Activated CD8-positive, alpha-beta memory T cell treated with anti-CD3 and anti-CD28 coated beads, Interleukin-2, amount 50 U/mL, for 1 hour (primary cell): ENCODE measurements at regions not wholly inside any gene's neighbourhood (a gene's known extent, or its start where the extent isn't known, plus 50 kb on each side); places are given as distances from the start of the nearest gene placed in this dataset.

Experiments used
- DNase-seq: peaks from one replicate; pipeline ENCODE4 v3.0.0-alpha.2; 2020; ENCODE audit errors: extremely low read depth

DNA sequence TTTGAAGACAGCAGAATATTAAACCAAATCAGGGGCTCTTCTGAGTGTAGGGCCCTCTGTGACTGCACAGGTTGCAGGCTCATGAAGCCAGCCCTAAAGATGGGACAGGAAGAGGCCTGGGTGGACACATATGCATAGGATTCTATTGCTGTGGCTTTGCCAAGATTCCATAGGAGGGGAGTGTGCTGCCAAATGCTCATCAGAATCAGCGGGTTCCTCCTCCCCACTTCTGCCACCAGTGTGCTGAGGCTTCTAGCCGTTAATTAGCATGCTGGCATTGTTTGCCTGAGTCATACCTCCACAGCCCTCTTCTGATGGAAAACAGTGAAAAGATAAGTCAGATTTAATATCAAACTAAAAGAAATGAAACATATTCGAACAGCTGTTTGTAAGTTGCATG, 103.9 kb upstream of the TMEFF2 start:
- DNase-seq, result no peak

- DNase-seq, result no peak
Measured at GRCh38 chr2:192292478-192292877, 97.7 kb upstream of the TMEFF2 start.

GRCh38 chr2:192288295-192288694, 93.6 kb upstream of the TMEFF2 start:
- no peak for DNase-seq

GRCh38 chr2:192286093-192286701, 91.5 kb upstream of the TMEFF2 start:
- no peak for DNase-seq

DNA sequence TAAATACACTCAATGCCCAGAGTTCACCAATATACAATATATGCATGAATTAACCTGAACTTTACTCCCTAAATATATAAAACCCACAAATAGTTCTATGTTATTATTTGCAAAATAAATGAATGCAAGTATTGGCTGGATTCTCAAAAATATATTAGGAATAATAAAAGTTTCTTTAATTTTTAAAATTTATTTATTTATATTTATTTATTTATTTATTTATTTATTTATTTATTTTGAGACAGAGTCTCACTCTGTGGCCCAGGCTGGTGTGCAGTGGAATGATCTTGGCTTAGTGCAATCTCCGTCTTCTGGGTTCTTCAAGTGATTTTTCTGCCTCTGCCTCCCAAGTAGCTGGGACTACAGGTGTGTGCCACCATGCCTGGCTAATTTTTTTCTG, 88.7 kb upstream of the TMEFF2 start:
- no peak for DNase-seq

- DNase-seq, result no peak
Measured at GRCh38 chr2:192278701-192279100, 84.0 kb upstream of the TMEFF2 start.

GRCh38 chr2:192277494-192278109, 82.9 kb upstream of the TMEFF2 start:
- no peak for DNase-seq

DNA sequence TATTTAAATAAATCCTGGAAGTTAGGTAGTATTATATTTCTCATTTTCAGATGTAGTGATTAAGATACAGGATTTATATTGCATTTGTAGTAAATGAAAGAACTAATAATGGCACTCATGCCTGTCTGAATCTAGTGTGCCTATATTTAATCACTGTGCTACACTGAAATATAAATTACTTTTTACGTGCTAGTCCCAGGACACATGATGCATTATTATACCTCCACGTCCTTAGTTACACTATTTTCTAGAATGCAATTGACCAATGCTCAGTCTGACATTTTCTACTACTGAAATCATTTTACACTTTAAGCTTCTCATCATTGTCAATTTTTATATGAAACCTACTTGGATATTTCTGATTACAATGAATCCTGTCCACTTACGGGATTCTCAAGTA, 80.9 kb upstream of the TMEFF2 start:
- no peak for DNase-seq

- no peak for DNase-seq
Measured at GRCh38 chr2:192267484-192267883, 72.8 kb upstream of the TMEFF2 start.

- DNase-seq, result no peak
Measured at GRCh38 chr2:192265751-192266150, 71.0 kb upstream of the TMEFF2 start.

DNA sequence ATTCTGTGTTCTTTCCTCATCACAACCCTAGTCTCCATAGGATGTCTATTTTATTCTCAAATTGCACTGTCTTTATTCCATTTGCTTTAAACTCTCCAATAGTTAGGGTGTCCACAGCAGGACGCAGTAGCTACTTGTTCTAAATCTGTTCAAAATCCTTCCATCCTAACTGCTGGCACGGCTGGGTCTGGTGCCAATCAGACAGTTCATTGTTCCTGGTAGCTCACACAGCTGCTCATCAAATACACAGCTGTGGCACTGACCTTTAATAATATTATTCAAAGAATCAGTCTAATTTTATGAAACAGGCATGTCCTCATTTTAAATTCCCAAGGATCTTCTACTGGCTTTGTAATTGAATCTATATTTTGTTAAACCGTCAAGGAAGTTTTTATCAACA, 59.7 kb upstream of the TMEFF2 start:
- DNase-seq, result no peak

GRCh38 chr2:192253692-192254091, 59.0 kb upstream of the TMEFF2 start:
- no peak for DNase-seq

- DNase-seq, result no peak
Measured at GRCh38 chr2:192250961-192251360, 56.2 kb upstream of the TMEFF2 start.

GRCh38 chr2:192247456-192247855, 52.7 kb upstream of the TMEFF2 start:
- DNase-seq, result no peak

- no peak for DNase-seq
Measured at GRCh38 chr2:192246297-192246696, 51.6 kb upstream of the TMEFF2 start.

DNA sequence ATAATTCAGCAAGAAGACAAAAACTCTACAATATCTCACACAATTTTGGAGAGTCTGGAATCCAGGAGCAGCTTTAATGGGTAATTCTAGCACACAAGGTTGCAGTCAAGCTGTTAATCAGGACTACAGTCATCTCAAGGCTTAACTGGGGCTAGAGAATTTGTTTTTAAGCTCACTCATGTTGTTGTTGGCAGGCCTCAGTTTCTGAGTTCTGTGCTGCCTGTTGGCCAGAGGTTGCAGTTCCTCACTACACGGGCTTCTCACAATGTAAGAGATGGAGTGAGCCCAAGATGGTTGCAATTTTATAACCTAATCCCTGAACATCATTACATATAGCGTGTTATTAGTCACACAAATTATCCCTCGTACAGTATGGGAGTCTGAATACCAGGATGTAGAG, 50.6 kb upstream of the TMEFF2 start:
- no peak for DNase-seq
